ENCODE measurements at regions not wholly inside any gene's neighbourhood (a gene's known extent, or its start where the extent isn't known, plus 50 kb on each side); places are given as distances from the start of the nearest gene placed in this dataset.

GRCh38 chr2:234286956-234287355 lies 209.9 kb downstream of the ARL4C start (continued):
- TF ChIP-seq, protein P1, sequence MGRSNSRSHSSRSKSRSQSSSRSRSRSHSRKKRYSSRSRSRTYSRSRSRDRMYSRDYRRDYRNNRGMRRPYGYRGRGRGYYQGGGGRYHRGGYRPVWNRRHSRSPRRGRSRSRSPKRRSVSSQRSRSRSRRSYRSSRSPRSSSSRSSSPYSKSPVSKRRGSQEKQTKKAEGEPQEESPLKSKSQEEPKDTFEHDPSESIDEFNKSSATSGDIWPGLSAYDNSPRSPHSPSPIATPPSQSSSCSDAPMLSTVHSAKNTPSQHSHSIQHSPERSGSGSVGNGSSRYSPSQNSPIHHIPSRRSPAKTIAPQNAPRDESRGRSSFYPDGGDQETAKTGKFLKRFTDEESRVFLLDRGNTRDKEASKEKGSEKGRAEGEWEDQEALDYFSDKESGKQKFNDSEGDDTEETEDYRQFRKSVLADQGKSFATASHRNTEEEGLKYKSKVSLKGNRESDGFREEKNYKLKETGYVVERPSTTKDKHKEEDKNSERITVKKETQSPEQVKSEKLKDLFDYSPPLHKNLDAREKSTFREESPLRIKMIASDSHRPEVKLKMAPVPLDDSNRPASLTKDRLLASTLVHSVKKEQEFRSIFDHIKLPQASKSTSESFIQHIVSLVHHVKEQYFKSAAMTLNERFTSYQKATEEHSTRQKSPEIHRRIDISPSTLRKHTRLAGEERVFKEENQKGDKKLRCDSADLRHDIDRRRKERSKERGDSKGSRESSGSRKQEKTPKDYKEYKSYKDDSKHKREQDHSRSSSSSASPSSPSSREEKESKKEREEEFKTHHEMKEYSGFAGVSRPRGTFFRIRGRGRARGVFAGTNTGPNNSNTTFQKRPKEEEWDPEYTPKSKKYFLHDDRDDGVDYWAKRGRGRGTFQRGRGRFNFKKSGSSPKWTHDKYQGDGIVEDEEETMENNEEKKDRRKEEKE (IDR thresholded peaks at IDR 0.05), result no peak
- no peak for TF ChIP-seq SP5 (CRISPR knock-in tag; IDR thresholded peaks at IDR 0.05; ENCODE audit: borderline replicate concordance, low read depth)

- ATAC-seq, result no peak
- H3K9ac ChIP-seq (ENCODE audit: insufficient read depth, low read depth, low read length), result no peak overlapping the region
- no peak overlapping the region for H3K4me2 ChIP-seq (ENCODE audit: low read depth, low read length)
- WGBS (ENCODE audit: low lambda C conversion rate), result 45% methylated on average over 8 of the region's 8 CpGs
- no peaks in the 10 kb centered on the region for H3K36me3 ChIP-seq (replicated peaks in 1 of 2; ENCODE audit: control insufficient read depth in 1 of 2, insufficient read depth in 2 of 2, low read length in 2 of 2)
- no peak for TF ChIP-seq ZNF326 (CRISPR knock-in tag; IDR thresholded peaks at IDR 0.05; ENCODE audit: borderline replicate concordance)
- TF ChIP-seq ZNF615 (CRISPR knock-in tag; IDR thresholded peaks at IDR 0.05; ENCODE audit: borderline replicate concordance), result no peak
- TF ChIP-seq, protein P2, sequence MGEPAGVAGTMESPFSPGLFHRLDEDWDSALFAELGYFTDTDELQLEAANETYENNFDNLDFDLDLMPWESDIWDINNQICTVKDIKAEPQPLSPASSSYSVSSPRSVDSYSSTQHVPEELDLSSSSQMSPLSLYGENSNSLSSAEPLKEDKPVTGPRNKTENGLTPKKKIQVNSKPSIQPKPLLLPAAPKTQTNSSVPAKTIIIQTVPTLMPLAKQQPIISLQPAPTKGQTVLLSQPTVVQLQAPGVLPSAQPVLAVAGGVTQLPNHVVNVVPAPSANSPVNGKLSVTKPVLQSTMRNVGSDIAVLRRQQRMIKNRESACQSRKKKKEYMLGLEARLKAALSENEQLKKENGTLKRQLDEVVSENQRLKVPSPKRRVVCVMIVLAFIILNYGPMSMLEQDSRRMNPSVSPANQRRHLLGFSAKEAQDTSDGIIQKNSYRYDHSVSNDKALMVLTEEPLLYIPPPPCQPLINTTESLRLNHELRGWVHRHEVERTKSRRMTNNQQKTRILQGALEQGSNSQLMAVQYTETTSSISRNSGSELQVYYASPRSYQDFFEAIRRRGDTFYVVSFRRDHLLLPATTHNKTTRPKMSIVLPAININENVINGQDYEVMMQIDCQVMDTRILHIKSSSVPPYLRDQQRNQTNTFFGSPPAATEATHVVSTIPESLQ (CRISPR knock-in tag; conservative IDR thresholded peaks at IDR 0.05), result no peak
- no peak for TF ChIP-seq NCOR1 (IDR thresholded peaks at IDR 0.05; ENCODE audit: borderline replicate concordance, low read length)
- peak; percentile 57 for TF ChIP-seq CREB1 (IDR thresholded peaks at IDR 0.05)
- no peak for TF ChIP-seq CREB1 (CRISPR knock-in tag; IDR thresholded peaks at IDR 0.05)
- TF ChIP-seq ZNF724P (CRISPR knock-in tag; IDR thresholded peaks at IDR 0.05; ENCODE audit: borderline replicate concordance), result no peak
- no peak for TF ChIP-seq RFXANK (CRISPR knock-in tag; IDR thresholded peaks at IDR 0.05)
- intact Hi-C loops (cut with micrococcal nuclease; ENCODE audit: unreplicated experiment) (loop anchor here (5.0 kb wide), 1 partner anchor 261 kb away; no protein-coding TSS in a partner anchor), in situ Hi-C loops (cut with HindIII; ENCODE audit: extremely low pct_ligation_motif_present, low pct_unique_long_range_greater_than_20kb) (loop anchor here (10.0 kb wide), 1 partner anchor 829 kb away; no protein-coding TSS in a partner anchor)
- no peaks in the 10 kb centered on the region for H4K20me1 ChIP-seq (ENCODE audit: insufficient read depth, low read length)
- H3K27me3 ChIP-seq (ENCODE audit: control insufficient read depth in 1 of 2, insufficient read depth in 2 of 2, low read length in 2 of 2), result no peaks in the 10 kb centered on the region
- BruUV-seq (replicated peaks), result no TSS peak
- H3K27ac ChIP-seq (ENCODE audit: extremely low read length, insufficient read depth, low read length), result no peak overlapping the region
- no peak overlapping the region for H2AFZ ChIP-seq (ENCODE audit: low read length)
- no peaks in the 10 kb centered on the region for H3K9me3 ChIP-seq (ENCODE audit: low read length)
- no peak overlapping the region for H3K4me3 ChIP-seq (replicated peaks in 1 of 3; ENCODE audit: insufficient read depth in 1 of 3, low read depth in 2 of 3, low read length in 3 of 3)
- DNase-seq (ENCODE audit: low spot score), result no peak
- H3K79me2 ChIP-seq (ENCODE audit: insufficient read depth, low read length), result no peaks in the 10 kb centered on the region
- POLR2A ChIA-PET, result no interaction called here
- H3K4me1 ChIP-seq (ENCODE audit: insufficient read depth, low read length), result no peaks in the 10 kb centered on the region
- CTCF ChIA-PET (ENCODE audit: low intra/inter-chr PET ratio, low total read pairs), result no interaction called here
- FAIRE-seq, result no peak
Measured at GRCh38 chr2:234286118-234286598, 210.7 kb downstream of the ARL4C start.

Measured in HepG2 (cell line).